Stimulated activated CD8-positive, alpha-beta memory T cell treated with anti-CD3 and anti-CD28 coated beads, Interleukin-15, amount 100 ng/mL, for 48 hours (primary cell): ENCODE measurements at regions not wholly inside any gene's neighbourhood (a gene's known extent, or its start where the extent isn't known, plus 50 kb on each side); places are given as distances from the start of the nearest gene placed in this dataset.

Experiments
- DNase-seq, 2 donors: peaks; one replicate each; pipeline ENCODE4 v3.0.0-alpha.2; 2020; ENCODE audit warnings: low read depth in 2 of 2

DNA sequence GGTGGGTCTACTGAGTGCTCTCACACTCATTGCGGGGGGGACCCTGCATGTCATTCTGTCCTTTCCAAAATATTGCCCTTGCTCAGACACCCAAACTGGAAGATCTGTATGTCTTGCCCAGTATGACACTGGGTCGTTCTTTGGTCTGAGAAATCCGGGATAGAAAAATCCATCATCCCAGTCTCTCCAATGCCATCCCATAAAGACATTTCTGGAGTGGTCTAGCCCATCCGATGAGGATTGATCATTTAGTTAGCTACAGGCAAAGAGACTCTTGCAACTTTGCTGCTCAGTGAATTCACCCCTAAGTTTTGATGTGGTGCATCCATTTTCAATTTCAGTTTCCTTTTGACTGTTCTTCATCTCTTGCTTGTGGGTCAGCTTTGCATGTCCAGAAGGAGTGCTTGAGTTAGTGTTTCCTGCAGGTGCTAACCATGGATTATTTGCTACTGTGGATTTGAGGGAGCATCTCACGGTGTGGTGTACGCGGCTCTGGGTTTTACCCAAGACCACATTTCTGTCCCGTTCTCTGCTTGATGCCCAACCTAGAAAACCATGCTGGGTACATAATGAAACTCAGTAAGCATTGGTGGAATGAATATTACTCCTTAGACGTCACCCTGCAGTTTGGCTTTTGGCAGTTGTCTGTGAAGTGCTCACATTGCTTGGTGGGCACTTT, 247.0 kb upstream of the MKI67 start:
- DNase-seq, result no peak

GRCh38 chr10:128373831-128374230, 247.6 kb upstream of the MKI67 start:
- no peak for DNase-seq

GRCh38 chr10:128375171-128375570, 248.9 kb upstream of the MKI67 start:
- DNase-seq, result no peak

DNA sequence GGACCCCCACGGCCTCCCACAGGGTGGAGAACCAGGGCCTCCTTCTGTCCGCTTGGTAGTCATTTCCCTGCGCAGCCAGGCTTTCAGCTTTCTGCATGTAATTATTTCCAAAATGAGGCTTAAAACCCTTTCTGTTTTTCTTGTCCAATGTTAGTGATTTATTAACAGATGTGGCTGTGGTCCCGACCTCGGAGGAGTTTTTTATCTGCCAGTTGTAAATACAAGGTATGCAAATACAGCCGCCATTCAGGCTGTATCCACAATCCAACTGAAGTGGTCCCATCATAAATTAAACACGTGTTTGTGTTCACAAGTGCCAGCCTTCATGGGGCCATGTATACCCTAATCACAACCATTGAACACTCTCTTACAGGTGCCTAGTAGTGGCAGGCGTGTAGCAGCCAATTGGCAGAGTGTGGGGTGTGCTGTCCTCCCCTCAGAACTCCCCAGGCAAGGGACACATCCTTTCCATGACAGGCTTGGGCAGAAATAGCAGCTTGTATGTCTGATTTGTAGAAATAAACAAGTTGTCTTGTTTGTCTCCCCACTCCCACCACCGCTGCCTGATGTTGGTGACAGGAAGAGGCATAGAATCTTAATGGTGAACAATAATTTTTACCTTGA, 251.3 kb upstream of the MKI67 start:
- no peak for DNase-seq

GRCh38 chr10:128377988-128378387, 251.8 kb upstream of the MKI67 start:
- DNase-seq, result no peak

DNA sequence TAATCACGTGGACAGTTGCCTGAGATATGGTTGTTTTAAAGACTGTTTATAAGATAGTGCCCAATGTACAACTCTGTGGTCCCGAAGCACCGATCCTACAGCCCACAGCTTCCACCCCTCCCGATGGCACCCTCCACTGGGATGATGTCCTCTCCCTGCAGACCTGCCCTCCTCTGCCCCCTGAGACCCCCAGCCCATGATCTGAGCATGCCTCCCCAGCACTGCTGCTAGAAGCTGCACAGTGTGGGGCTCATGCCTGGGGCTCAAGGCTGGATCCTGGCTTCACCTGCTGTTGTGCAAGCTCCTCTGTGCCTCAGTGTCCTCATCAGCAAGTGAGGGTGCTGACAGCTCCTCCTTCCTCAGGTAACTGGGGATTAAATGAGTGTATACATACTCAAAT, 254.7 kb upstream of the MKI67 start:
- DNase-seq, result no peak

DNA sequence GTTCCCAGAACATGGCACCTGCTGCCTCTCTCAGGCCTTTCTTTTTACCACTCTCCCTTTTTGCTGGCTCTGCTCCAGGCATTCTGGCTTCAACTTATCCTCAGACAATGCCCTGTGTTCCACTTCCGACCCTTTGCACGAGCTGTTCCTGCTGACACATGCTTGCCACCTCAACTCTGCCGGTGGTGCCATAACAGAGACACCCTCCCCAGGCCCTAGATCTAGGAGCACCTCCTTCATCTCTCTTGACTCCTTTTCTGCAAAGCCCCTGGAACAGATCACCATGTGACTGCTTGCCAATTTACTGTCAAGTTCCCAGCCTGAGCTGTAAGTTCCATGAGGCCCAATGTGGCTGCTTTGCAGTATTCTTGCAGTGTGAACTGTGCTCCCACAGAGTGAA, 256.0 kb upstream of the MKI67 start:
- DNase-seq, result no peak

- DNase-seq, result no peak
Measured at GRCh38 chr10:128384831-128385230, 258.6 kb upstream of the MKI67 start.

DNA sequence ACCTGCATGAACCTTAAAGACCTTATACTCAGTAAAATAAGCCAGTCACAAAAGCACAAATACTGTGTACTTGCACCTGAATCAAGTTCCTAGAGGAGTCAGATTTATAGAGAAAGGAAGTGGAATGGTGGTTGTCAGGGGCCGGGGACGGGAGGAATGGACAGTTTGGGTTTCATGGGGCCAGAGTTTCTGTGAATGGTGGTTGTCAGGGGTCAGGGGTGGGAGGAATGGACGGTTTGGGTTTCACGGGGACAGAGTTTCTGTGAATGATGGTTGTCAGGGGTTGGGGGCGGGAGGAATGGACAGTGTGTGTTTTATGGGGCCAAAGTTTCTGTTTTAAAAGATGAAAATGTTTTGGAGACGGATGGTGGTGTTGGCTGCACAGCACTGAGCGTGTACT, 260.0 kb upstream of the MKI67 start:
- DNase-seq, result no peak

DNA sequence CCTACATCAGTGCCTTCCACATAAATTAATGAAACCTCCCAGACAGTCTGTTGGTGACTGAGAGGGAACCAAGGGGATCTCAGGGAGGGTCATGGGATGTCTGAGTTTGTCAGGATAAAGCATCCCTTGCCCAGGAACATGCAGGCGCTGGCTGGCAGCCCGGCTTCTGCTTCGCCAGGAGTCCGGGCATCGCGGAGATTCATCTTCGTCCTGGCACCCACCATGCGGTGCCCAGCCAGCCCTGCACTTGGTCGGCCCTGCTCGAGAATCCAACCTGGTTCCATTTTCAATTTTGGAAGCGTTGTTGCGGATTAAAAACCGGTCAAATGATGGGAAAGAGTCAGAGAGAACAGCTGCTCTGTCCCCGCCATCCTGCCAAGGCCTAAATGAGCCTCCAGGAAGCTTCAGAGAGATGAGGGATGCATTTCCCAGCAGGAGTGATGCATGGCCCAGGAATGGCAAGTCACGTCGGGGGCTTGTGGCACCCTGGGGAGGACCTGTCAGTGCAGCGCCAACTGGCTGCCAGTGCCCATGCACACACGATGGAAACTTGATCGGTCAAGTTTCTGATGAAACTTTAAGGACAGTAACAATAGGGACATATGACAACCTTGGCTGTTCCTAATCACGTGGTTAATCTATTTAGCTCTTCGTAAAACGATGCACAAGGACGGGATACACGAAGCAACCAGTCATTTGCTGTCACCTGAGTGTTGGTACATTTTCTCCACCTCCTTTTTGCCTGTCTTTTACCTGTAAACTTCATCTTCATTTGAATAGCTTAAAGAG, 260.8 kb upstream of the MKI67 start:
- DNase-seq, result no peak

GRCh38 chr10:128390596-128390995, 264.4 kb upstream of the MKI67 start:
- no peak for DNase-seq

DNA sequence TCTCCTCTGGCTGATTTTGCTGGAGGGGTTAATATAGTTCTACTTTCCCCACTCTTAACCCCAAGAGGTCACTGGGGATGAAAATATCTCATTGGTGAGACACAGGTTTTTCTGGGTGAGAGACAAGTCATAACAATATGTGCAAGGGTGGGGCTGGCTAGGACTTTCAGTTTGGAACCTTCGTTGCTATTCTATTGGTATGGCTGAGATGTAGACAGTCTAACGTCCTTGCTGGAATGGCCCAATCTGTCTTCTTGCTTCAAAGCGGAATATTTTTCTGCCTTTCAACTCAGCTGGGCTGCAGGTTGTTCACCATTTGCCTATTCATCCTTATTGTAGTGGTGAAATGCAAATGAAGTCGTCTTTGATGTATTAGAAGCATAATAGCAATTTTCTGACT, 267.3 kb upstream of the MKI67 start:
- DNase-seq, result no peak

DNA sequence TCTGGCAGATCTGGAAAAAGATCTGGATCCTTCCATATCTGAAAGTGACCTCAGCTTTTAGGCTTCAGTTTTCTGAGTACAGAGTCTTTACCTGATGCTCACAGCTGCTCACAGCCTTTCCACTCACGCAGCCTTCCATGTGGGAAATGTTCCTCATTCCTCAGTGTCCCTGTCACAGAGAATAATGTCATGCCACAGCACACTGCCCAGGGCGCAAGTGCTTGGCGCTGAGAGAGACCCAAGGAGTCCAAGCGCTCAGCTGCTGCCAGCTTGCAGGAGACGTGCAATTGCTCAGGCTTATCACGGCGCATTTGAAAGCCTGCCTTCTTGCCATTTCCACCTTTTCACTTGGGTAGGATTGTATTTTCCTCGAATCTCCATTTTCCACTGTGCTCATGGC, 271.9 kb upstream of the MKI67 start:
- no peak for DNase-seq

DNA sequence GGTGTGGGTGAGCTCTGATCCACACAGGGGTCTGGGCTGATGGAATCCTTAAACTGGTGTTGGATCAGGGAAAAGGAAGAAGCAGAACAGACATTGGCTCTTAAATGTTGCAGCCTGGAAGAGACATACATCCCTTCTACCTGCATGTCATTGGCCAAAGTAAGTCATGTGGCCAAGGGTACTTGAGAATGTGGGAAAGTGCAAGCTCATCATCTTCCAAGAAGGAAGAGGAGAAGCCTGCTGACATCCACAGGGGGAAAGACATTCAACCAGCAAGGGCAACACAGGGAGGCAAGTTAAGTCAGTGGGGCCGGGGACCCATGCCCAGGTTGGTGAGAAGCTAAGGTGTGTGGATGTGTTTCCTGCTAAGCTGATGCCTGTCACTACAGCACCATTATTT, 272.8 kb upstream of the MKI67 start:
- no peak for DNase-seq

- DNase-seq, result no peak
Measured at GRCh38 chr10:128400564-128400963, 274.3 kb upstream of the MKI67 start.

DNA sequence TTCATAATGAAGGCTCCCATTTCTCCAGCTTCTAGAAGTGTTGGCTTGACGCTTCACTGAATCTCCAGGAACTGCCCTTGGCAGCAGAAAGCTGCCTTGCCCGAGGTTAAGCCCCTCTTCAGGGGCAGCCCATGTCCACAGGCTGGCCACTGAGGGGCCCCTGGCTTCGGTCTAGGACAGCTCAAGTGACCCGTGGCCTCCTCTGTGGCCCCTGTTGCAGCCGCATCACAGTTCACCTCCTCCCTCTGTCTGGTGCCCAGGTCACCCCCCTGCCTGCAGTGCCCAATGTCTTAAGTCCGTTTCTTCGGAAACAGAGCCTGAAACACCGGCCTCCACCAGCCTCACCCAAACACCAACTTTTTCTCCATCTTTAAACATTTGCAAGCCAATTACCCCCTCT, 279.2 kb upstream of the MKI67 start:
- DNase-seq, result no peak

DNA sequence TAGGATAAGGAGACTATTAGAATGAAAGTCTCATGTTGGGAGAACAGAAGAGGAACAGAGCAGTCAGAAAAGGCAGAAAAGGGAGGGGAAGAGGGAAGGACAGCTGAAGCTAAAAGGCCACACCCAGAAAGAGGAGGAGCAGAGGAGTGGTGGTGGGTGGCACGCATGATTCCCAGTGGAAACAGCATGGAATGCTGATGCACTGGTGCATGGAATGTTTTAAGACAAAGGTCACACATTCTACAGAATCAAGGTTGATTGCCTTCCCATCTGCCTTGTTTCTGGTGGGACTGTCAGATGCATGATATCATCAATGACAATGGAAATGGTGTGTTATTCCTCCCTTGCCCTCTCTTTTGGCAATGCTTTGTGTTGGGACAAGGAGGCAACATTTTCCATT, 285.4 kb upstream of the MKI67 start:
- DNase-seq, result no peak

DNA sequence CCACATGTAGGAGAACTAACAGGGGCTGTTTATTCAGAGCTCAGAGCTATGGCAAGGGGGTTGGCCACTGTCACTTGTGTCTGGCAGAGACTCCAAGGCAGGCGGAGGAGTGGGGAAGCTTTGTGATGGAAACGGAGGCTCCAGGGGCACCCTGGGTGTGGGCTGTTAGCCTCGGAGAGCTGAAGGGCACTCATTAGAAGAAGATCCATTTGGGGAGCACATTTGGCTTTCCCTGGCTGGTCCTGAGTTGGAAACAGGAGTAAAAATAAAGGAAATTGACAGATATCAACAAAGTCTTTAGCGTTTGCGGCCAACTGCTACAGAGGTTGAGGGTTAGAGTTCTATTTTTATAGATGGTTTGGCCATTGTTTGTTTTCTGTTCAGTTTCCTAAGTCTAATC, 288.3 kb upstream of the MKI67 start:
- no peak for DNase-seq

GRCh38 chr10:128416231-128416630, 290.0 kb upstream of the MKI67 start:
- no peak for DNase-seq

- no peak for DNase-seq
Measured at GRCh38 chr10:128417826-128418225, 291.6 kb upstream of the MKI67 start.

- no peak for DNase-seq
Measured at GRCh38 chr10:128418819-128419218, 292.6 kb upstream of the MKI67 start.

- DNase-seq, result no peak
Measured at GRCh38 chr10:128419466-128420019, 293.3 kb upstream of the MKI67 start.

DNA sequence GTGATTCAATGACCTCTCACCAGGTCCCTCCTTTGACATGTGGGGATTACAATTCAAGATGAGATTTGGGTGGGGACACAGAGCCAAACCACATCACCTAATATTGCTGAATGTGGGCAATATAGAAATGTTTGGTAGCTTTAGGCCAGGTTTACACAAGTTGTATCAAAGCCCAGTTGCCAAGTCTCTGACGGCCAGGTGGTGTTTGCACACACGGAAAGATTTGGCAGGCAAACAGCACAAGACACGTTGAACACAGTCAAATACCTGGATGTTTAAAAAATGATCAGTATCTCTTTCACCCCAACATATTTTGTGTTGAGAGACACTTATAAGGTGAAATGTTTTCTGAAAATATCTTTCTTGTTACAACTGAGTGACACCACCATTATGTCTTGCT, 294.4 kb upstream of the MKI67 start:
- no peak for DNase-seq
